BLaER1 treated with 17β-estradiol and CSF1 and Interleukin-3, amounts not matched to agents 10 nM and 100 nM (cell line): ENCODE measurements at regions not wholly inside any gene's neighbourhood (a gene's known extent, or its start where the extent isn't known, plus 50 kb on each side); places are given as distances from the start of the nearest gene placed in this dataset.

ENCODE experiments used
- H3K27ac ChIP-seq, 11 experiments: shearing (Covaris generic); formaldehyde crosslinking; 2 replicates each; pipeline ENCODE4 v1.8.1; 2022
- H3K27me3 ChIP-seq, 11 experiments: shearing (Covaris generic); formaldehyde crosslinking; 2 replicates each; pipeline ENCODE4 v1.8.1; 2022
- H3K36me3 ChIP-seq, 11 experiments: shearing (Covaris generic); formaldehyde crosslinking; 2 replicates each; pipeline ENCODE4 v1.8.1; 2022
- H3K4me1 ChIP-seq, 10 experiments: shearing (Covaris generic); formaldehyde crosslinking; 2 replicates each; pipeline ENCODE4 v1.8.1; 2022
- H3K4me2 ChIP-seq, 11 experiments: shearing (Covaris generic); formaldehyde crosslinking; 2 replicates each; pipeline ENCODE4 v1.8.1; 2022
- H3K4me3 ChIP-seq, 10 experiments: shearing (Covaris generic); formaldehyde crosslinking; 2 replicates each; pipeline ENCODE4 v1.8.1; 2022
- H3K9ac ChIP-seq, 11 experiments: shearing (Covaris generic); formaldehyde crosslinking; 2 replicates each; pipeline ENCODE4 v1.8.1; 2022
- H3K9me3 ChIP-seq, 11 experiments: shearing (Covaris generic); formaldehyde crosslinking; replicated peaks in 1 of 11; 2 replicates each; pipeline ENCODE4 v1.8.1; 2022
- H4K20me1 ChIP-seq, 11 experiments: shearing (Covaris generic); formaldehyde crosslinking; 2 replicates each; pipeline ENCODE4 v1.8.1; 2022
- Cebpa-rat ChIP-seq, 11 experiments: shearing (Covaris generic); IDR thresholded peaks; 2 replicates each; pipeline ENCODE4 v1.8.1; 2022

GRCh38 chr15:70309716-70310115 is 212.0 kb upstream of the TLE3 start:
- no peaks in the 10 kb centered on the region for H3K27me3 ChIP-seq
- no peak overlapping the region for H3K4me3 ChIP-seq
- H3K27ac ChIP-seq = no peak overlapping the region
- peaks cover 0 to 6% (median 0%) of the 10 kb centered on the region in 11 experiments; a peak in 6 of 22 replicates for H3K9me3 ChIP-seq
- H3K4me2 ChIP-seq = no peak overlapping the region
- no peak overlapping the region for H3K9ac ChIP-seq
- TF ChIP-seq Cebpa-rat (IDR thresholded peaks at IDR 0.05) = no peak
- 0 out of 22 replicates have a peak, but pooled peaks cover 0 to 5% (median 0%) of the 10 kb centered on the region in 11 experiments for H4K20me1 ChIP-seq
- peaks cover 15 to 27% (median 21%) of the 10 kb centered on the region in 10 experiments for H3K4me1 ChIP-seq
- H3K36me3 ChIP-seq = no peaks in the 10 kb centered on the region

GRCh38 chr15:70308735-70309434 is 211.2 kb upstream of the TLE3 start:
- Histone ChIP-seq H3K4me2 (peak overlapping the region; percentile 19 to 77 (median 56)), H3K27ac (no peak overlapping the region), H3K4me3 (no peak overlapping the region), H3K27me3 (no peaks in the 10 kb centered on the region), H3K36me3 (no peaks in the 10 kb centered on the region), H3K9me3 (peaks cover 0 to 8% (median 0%) of the 10 kb centered on the region in 11 experiments; a peak in 6 of 22 replicates), H4K20me1 (0 out of 22 replicates have a peak, but pooled peaks cover 0 to 5% (median 0%) of the 10 kb centered on the region in 11 experiments), H3K9ac (no peak overlapping the region), H3K4me1 (peaks cover 15 to 27% (median 21%) of the 10 kb centered on the region in 10 experiments)
- no peak for TF ChIP-seq Cebpa-rat (IDR thresholded peaks at IDR 0.05)

GRCh38 chr15:70308011-70308734 is 210.5 kb upstream of the TLE3 start:
- Histone ChIP-seq H3K9ac (peak overlapping the region in 1 of 11 experiments; percentile 26; a peak in 2 of 22 replicates), H3K36me3 (no peaks in the 10 kb centered on the region), H3K27me3 (no peaks in the 10 kb centered on the region), H3K9me3 (peaks cover 0 to 9% (median 0%) of the 10 kb centered on the region in 11 experiments; a peak in 6 of 22 replicates), H3K27ac (peak overlapping the region in 2 of 11 experiments; percentile 2 to 41; a peak in 3 of 22 replicates), H3K4me1 (peaks cover 15 to 27% (median 21%) of the 10 kb centered on the region in 10 experiments), H4K20me1 (0 out of 22 replicates have a peak, but pooled peaks cover 0 to 5% (median 0%) of the 10 kb centered on the region in 11 experiments), H3K4me2 (peak overlapping the region; percentile 19 to 77 (median 56)), H3K4me3 (no peak overlapping the region)
- no peak for TF ChIP-seq Cebpa-rat (IDR thresholded peaks at IDR 0.05)

- no peak overlapping the region for H3K27ac ChIP-seq
- H3K36me3 ChIP-seq = no peaks in the 10 kb centered on the region
- 0 out of 22 replicates have a peak, but pooled peaks cover 0 to 5% (median 0%) of the 10 kb centered on the region in 11 experiments for H4K20me1 ChIP-seq
- peaks cover 15 to 27% (median 21%) of the 10 kb centered on the region in 10 experiments for H3K4me1 ChIP-seq
- no peak for TF ChIP-seq Cebpa-rat (IDR thresholded peaks at IDR 0.05)
- H3K4me3 ChIP-seq = no peak overlapping the region
- H3K9me3 ChIP-seq = peaks cover 0 to 9% (median 0%) of the 10 kb centered on the region in 11 experiments; a peak in 6 of 22 replicates
- no peaks in the 10 kb centered on the region for H3K27me3 ChIP-seq
- no peak overlapping the region for H3K9ac ChIP-seq
- H3K4me2 ChIP-seq = peak overlapping the region in 2 of 11 experiments; percentile 46 to 67; a peak in 3 of 22 replicates
Observed at GRCh38 chr15:70306582-70306981, 208.9 kb upstream of the TLE3 start.

GRCh38 chr15:70306081-70306480 is 208.4 kb upstream of the TLE3 start:
- H3K4me3 ChIP-seq = no peak overlapping the region
- peaks cover 15 to 27% (median 21%) of the 10 kb centered on the region in 10 experiments for H3K4me1 ChIP-seq
- H3K36me3 ChIP-seq = no peaks in the 10 kb centered on the region
- no peak for TF ChIP-seq Cebpa-rat (IDR thresholded peaks at IDR 0.05)
- no peak overlapping the region for H3K4me2 ChIP-seq
- 0 out of 22 replicates have a peak, but pooled peaks cover 0 to 5% (median 0%) of the 10 kb centered on the region in 11 experiments for H4K20me1 ChIP-seq
- H3K27me3 ChIP-seq = no peaks in the 10 kb centered on the region
- H3K27ac ChIP-seq = no peak overlapping the region
- no peak overlapping the region for H3K9ac ChIP-seq
- H3K9me3 ChIP-seq = peaks cover 0 to 9% (median 0%) of the 10 kb centered on the region in 11 experiments; a peak in 6 of 22 replicates

GRCh38 chr15:70303981-70304380 is 206.3 kb upstream of the TLE3 start:
- peaks cover 0 to 9% (median 0%) of the 10 kb centered on the region in 11 experiments; a peak in 6 of 22 replicates for H3K9me3 ChIP-seq
- H4K20me1 ChIP-seq = 0 out of 22 replicates have a peak, but pooled peaks cover 0 to 5% (median 0%) of the 10 kb centered on the region in 11 experiments
- no peaks in the 10 kb centered on the region for H3K36me3 ChIP-seq
- no peak overlapping the region for H3K9ac ChIP-seq
- H3K4me1 ChIP-seq = peaks cover 11 to 27% (median 18%) of the 10 kb centered on the region in 10 experiments
- H3K27ac ChIP-seq = no peak overlapping the region
- H3K4me3 ChIP-seq = no peak overlapping the region
- no peaks in the 10 kb centered on the region for H3K27me3 ChIP-seq
- TF ChIP-seq Cebpa-rat (IDR thresholded peaks at IDR 0.05) = no peak
- H3K4me2 ChIP-seq = no peak overlapping the region

- no peaks in the 10 kb centered on the region for H3K27me3 ChIP-seq
- H3K9me3 ChIP-seq = peaks cover 0 to 9% (median 0%) of the 10 kb centered on the region in 11 experiments; a peak in 6 of 22 replicates
- TF ChIP-seq Cebpa-rat (IDR thresholded peaks at IDR 0.05) = no peak
- no peak overlapping the region for H3K4me3 ChIP-seq
- peaks cover 0 to 12% (median 2%) of the 10 kb centered on the region in 10 experiments; a peak in 10 of 20 replicates for H3K4me1 ChIP-seq
- no peaks in the 10 kb centered on the region for H3K36me3 ChIP-seq
- no peak overlapping the region for H3K27ac ChIP-seq
- H3K4me2 ChIP-seq = no peak overlapping the region
- H3K9ac ChIP-seq = no peak overlapping the region
- no peaks in the 10 kb centered on the region for H4K20me1 ChIP-seq
Observed at GRCh38 chr15:70302360-70302759, 204.6 kb upstream of the TLE3 start.

- Histone ChIP-seq H3K4me1 (peaks cover 0 to 2% (median 0%) of the 10 kb centered on the region in 10 experiments; a peak in 5 of 20 replicates), H3K27ac (no peak overlapping the region), H3K4me2 (peak overlapping the region in 1 of 11 experiments; percentile 4; a peak in 1 of 22 replicates), H3K9me3 (peaks cover 0 to 9% (median 0%) of the 10 kb centered on the region in 11 experiments; a peak in 6 of 22 replicates), H3K36me3 (no peaks in the 10 kb centered on the region), H3K27me3 (no peaks in the 10 kb centered on the region), H4K20me1 (no peaks in the 10 kb centered on the region), H3K4me3 (no peak overlapping the region), H3K9ac (no peak overlapping the region)
- no peak for TF ChIP-seq Cebpa-rat (IDR thresholded peaks at IDR 0.05)
Observed at GRCh38 chr15:70301396-70301795, 203.7 kb upstream of the TLE3 start.
